ENCODE measurements at regions not wholly inside any gene's neighbourhood (a gene's known extent, or its start where the extent isn't known, plus 50 kb on each side); places are given as distances from the start of the nearest gene placed in this dataset.

DNA sequence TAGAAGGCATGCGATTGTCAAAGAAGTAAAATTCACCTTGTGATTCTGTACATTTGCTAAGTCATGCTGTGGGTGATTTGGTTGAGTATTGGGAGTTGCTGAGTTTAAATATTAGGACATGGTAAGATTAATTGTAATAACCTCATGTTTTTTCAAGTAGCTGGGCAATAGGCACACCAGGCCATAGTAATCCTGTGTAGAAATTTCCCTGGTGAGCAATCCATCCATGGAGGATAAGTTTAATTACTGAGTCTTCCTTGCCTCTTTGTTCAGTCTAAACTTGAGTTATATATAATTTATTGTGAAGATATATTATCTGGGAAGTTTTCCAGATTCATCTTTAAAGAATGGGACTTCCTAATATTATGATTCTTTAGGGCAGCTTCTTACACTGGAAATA is 221.1 kb upstream of the NUDT12 start:
- TF ChIP-seq, protein P1, sequence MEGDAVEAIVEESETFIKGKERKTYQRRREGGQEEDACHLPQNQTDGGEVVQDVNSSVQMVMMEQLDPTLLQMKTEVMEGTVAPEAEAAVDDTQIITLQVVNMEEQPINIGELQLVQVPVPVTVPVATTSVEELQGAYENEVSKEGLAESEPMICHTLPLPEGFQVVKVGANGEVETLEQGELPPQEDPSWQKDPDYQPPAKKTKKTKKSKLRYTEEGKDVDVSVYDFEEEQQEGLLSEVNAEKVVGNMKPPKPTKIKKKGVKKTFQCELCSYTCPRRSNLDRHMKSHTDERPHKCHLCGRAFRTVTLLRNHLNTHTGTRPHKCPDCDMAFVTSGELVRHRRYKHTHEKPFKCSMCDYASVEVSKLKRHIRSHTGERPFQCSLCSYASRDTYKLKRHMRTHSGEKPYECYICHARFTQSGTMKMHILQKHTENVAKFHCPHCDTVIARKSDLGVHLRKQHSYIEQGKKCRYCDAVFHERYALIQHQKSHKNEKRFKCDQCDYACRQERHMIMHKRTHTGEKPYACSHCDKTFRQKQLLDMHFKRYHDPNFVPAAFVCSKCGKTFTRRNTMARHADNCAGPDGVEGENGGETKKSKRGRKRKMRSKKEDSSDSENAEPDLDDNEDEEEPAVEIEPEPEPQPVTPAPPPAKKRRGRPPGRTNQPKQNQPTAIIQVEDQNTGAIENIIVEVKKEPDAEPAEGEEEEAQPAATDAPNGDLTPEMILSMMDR (conservative IDR thresholded peaks at IDR 0.05): no peak
- no peak overlapping the region for H3K9ac ChIP-seq (ENCODE audit: extremely low read depth, low read length, poor library complexity, severe bottlenecking)
- no peak overlapping the region for H3K4me3 Mint-ChIP-seq
- 98 to 100% methylated on average over 1 of the region's 1 CpG for WGBS, 2 experiments (ENCODE audit: insufficient coverage in 1 of 2, insufficient read length in 1 of 2)
- no peaks in the 10 kb centered on the region for H3K9me3 ChIP-seq (ENCODE audit: control insufficient read depth, low read length)
- no peaks in the 10 kb centered on the region for H3K36me3 ChIP-seq (ENCODE audit: control insufficient read depth, insufficient read depth, low read length)
- no peaks in the 10 kb centered on the region for H3K4me1 Mint-ChIP-seq
- H3K4me1 ChIP-seq (ENCODE audit: control insufficient read depth, insufficient read depth, low read length): no peaks in the 10 kb centered on the region
- H3K27ac ChIP-seq (ENCODE audit: low read depth, low read length): no peak overlapping the region
- DNase-seq: no peak
- no peaks in the 10 kb centered on the region for H3K27me3 Mint-ChIP-seq (ENCODE audit: insufficient read depth)
- H3K27me3 ChIP-seq (ENCODE audit: control insufficient read depth, insufficient read depth, low read length, poor library complexity, severe bottlenecking): no peaks in the 10 kb centered on the region
- H3K36me3 Mint-ChIP-seq (ENCODE audit: low read depth): no peaks in the 10 kb centered on the region
- H3K9me3 Mint-ChIP-seq: peaks cover 1% of the 10 kb centered on the region
- no peak overlapping the region for H3K4me3 ChIP-seq (ENCODE audit: low read length)
- peak overlapping the region; percentile 21 for H3K27ac Mint-ChIP-seq

DNA sequence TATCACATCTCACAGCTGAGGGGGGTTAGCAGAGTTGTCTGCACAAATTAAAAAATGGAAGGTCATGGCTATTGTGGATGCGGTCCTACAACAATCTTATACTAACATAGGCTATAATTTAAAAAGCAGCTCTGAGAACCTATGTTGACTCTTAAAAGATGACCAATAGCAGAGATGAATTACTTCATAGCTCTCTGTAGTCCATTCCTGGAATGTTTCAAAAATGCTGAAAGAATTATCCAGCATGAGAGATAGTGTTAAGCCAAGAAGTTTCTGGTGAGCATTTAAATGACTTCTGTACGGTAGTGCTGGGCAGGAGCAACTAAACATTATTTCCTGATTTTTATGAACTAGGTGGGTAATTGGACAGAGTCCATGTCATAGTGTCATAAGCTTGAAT is 218.2 kb upstream of the NUDT12 start:
- WGBS, 2 experiments (ENCODE audit: insufficient coverage in 1 of 2, insufficient read length in 1 of 2): 93 to 98% methylated on average over 1 to 2 of the region's 2 CpGs
- no peaks in the 10 kb centered on the region for H3K4me1 Mint-ChIP-seq

DNA sequence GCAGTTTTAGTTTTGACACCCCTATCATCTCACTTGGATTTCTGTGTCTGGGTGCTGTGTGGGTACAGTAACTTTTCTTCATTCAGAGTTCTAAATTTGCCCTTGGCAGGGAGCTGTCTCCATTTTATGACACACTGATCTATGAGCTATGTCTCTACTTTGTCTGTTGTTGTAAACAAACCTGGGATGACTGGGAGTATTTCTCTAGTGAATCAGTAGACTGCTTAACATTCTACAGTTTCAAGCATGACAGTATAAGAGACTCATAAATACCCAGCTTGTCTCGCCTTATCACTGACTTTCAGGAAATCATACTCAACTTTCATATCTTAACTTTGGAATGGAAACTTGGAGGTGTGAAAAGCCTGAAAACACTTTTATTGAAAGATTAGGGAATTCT is 212.1 kb upstream of the NUDT12 start:
- Mint-ChIP-seq H3K27ac (no peak overlapping the region), H3K27me3 (ENCODE audit: insufficient read depth) (no peaks in the 10 kb centered on the region)
- 86% methylated on average over 1 of the region's 1 CpG; no CpG with 5 or more reads in 1 of the 2 experiments for WGBS, 2 experiments (ENCODE audit: insufficient coverage in 1 of 2, insufficient read length in 1 of 2)

More for the DNA sequence above, 218.2 kb upstream of the NUDT12 start:
- Histone ChIP-seq H3K9ac (ENCODE audit: extremely low read depth, low read length, poor library complexity, severe bottlenecking) (no peak overlapping the region), H3K36me3 (ENCODE audit: control insufficient read depth, insufficient read depth, low read length) (no peaks in the 10 kb centered on the region), H3K27me3 (ENCODE audit: control insufficient read depth, insufficient read depth, low read length, poor library complexity, severe bottlenecking) (no peaks in the 10 kb centered on the region), H3K9me3 (ENCODE audit: control insufficient read depth, low read length) (peaks cover 5% of the 10 kb centered on the region), H3K4me1 (ENCODE audit: control insufficient read depth, insufficient read depth, low read length) (no peaks in the 10 kb centered on the region), H3K4me3 (ENCODE audit: low read length) (no peak overlapping the region), H3K27ac (ENCODE audit: low read depth, low read length) (no peak overlapping the region)
- no peak overlapping the region for H3K4me3 Mint-ChIP-seq
- H3K9me3 Mint-ChIP-seq: peaks cover 12% of the 10 kb centered on the region
- no peak for DNase-seq
- TF ChIP-seq, protein P1 (conservative IDR thresholded peaks at IDR 0.05): no peak
- no peak overlapping the region for H3K27ac Mint-ChIP-seq
- H3K36me3 Mint-ChIP-seq (ENCODE audit: low read depth): no peaks in the 10 kb centered on the region
- no peaks in the 10 kb centered on the region for H3K27me3 Mint-ChIP-seq (ENCODE audit: insufficient read depth)

More for the DNA sequence above, 212.1 kb upstream of the NUDT12 start:
- Histone ChIP-seq H3K36me3 (ENCODE audit: control insufficient read depth, insufficient read depth, low read length) (no peaks in the 10 kb centered on the region), H3K9me3 (ENCODE audit: control insufficient read depth, low read length) (peaks cover 20% of the 10 kb centered on the region), H3K4me3 (ENCODE audit: low read length) (no peak overlapping the region), H3K4me1 (ENCODE audit: control insufficient read depth, insufficient read depth, low read length) (no peaks in the 10 kb centered on the region), H3K9ac (ENCODE audit: extremely low read depth, low read length, poor library complexity, severe bottlenecking) (no peak overlapping the region), H3K27me3 (ENCODE audit: control insufficient read depth, insufficient read depth, low read length, poor library complexity, severe bottlenecking) (no peaks in the 10 kb centered on the region), H3K27ac (ENCODE audit: low read depth, low read length) (no peak overlapping the region)
- no peak for DNase-seq
- H3K4me1 Mint-ChIP-seq: no peaks in the 10 kb centered on the region
- no peak overlapping the region for H3K4me3 Mint-ChIP-seq
- peaks cover 21% of the 10 kb centered on the region for H3K9me3 Mint-ChIP-seq
- no peaks in the 10 kb centered on the region for H3K36me3 Mint-ChIP-seq (ENCODE audit: low read depth)
- TF ChIP-seq, protein P1 (conservative IDR thresholded peaks at IDR 0.05): no peak

Measured in endodermal cell (in vitro differentiated cells).